ENCODE measurements at regions not wholly inside any gene's neighbourhood (a gene's known extent, or its start where the extent isn't known, plus 50 kb on each side); places are given as distances from the start of the nearest gene placed in this dataset.

DNA sequence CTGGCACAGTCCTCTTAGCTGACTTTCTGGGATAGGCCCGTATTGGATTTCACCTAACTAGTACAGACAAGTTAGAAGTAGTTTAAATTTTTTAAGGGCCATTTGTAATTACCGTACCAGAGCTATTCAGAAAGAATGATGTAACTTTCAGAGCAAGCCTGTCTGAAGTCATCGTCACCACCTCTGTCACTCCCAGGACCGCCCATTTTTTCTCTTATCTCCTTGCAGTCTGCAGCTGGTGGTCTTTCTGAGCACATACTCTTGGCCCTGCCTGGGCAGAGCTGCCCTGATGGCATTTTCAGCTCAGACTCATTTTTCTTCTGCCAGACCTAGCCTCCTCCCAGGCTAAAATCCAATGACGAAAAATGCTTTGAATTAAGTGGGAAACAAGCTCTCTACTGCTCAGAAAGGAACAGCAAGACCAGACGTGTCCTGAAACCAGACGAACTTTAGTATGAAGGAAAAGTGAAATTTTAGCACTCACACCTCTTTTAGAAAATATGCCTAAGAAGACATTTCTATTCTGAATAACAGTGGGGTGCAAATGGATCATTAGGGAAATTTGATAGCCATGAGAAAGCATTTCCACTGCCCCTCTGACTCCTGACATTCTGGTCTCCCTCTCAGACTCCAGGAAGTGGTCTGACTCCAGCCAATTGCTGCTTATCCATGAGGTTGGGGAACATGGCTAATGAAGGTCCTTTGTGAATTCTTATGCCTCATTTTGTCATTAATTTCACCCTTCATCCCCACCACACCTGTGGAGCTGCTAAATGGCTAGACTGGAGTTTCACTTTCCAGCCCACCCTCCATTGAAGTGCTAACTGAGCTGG, 162.4 kb upstream of the GYPA start:
- no peak for DNase-seq (ENCODE audit: low spot score)

DNA sequence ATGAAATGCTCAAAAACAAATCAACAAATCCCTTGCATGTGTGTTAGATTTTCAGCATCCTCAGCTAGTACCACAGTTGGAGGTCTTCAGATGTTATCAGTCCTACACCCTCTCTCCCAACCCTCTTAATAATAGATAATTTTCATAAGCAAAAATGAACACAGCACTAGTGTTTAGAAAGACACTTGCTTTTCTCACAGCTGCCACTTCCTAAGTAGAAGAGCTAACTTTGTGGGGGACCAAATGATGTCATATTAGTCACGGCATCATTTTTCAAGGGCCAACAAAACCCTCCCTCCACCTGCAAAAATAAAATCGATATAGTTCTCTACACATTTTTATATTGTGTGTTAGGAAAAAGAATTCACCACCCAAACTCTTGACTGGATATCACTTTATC, 163.5 kb upstream of the GYPA start:
- DNase-seq (ENCODE audit: low spot score) = no peak

DNA sequence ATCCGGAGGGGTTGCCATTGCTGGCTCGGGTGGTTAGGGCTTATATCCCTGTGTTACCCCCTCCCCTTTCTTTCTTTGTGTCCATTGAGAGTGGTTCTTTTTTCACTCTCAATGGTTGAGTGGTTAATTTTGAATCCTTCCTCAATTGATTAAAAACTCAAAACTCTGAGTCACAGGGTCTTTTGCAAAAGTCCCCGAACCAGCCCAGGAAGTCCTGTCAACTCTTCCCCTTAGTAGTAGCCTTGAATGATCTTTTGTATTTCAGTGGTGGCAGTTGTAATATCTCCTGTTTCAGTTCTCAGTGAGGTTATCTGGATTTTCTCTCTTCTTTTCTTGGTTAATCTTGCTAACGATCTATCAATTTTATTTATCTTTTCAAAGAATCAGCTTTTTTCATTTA, 170.0 kb upstream of the GYPA start:
- DNase-seq (ENCODE audit: low spot score) = no peak

- DNase-seq (ENCODE audit: low spot score) = no peak
Measured at GRCh38 chr4:144313370-144313769, 172.9 kb upstream of the GYPA start.

DNA sequence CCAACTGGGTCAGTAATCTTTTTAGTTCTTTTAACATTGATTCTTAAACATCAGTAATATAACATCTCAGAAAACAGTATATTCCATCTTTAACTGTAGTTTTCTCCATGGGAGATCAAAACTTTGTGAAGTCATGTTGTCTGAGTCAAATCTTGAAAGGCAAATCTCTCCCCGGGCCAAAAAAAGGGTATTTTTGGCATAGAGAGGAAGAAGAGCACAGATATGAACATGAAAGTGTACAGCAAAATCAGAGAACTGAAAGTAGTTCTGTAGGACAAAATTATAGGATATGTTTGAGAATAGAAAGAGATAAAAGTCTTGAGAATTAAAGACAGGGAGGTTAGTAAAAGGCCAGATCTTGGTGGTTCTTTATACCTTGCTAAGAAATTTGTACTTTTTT, 176.4 kb upstream of the GYPA start:
- DNase-seq (ENCODE audit: low spot score) = no peak

DNA sequence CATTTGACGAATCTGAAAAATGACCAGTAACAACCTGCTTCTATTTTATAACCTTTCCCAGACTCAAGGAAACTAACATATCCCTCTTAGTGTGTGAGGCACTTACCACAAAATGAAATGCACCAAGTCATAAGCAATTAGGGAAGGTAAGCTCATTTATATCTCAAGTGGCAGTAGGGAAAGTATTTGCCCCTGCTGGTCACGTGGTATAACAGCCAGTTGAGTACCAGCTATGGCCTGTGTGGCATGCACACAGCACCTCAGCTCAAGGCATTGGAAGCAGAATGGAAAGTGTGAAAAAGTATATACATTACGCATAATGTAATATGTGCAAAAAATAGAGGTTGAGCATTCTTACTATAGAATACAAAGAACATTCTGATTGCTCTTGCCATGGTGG, 178.3 kb upstream of the GYPA start:
- DNase-seq (ENCODE audit: low spot score) = no peak

DNA sequence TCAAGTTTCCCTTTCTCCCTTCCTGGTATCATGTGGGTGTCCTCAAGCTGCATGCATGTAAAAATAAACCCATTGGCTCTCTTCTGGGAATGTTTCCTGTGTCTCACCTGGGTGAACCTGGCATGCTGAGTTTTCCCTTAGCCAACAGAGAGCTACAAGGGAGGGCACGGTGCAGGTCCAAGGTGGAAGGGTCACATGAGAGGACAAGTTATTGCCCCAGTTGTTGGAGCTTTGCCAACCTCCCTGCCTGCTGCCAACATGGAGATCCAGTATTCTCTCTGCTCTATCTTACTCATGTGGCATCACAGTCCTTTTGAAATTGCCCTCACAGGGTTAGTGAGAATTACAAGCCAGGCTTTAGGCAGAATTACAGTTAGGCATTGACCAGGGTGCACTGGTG, 196.1 kb upstream of the GYPA start:
- no peak for DNase-seq (ENCODE audit: low spot score)

DNA sequence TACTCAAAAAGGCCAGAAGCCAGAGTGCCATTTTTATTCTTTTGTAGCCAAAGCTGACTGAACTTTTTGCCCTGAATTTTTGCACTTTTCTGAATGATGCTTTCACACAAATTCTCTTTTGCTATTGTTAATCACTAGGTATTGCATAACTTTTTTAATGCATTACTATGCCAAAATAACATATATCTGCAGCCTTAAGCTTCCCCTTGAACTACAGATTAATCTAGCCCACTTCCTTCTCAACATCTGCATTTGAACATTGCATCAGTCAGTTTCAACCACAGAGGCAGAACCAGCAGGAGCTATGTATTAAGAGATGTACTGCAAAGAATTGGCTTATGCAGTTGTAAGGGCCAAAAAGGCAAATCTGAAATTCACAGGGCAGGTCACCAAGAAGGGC, 197.6 kb upstream of the GYPA start:
- no peak for DNase-seq (ENCODE audit: low spot score)

DNA sequence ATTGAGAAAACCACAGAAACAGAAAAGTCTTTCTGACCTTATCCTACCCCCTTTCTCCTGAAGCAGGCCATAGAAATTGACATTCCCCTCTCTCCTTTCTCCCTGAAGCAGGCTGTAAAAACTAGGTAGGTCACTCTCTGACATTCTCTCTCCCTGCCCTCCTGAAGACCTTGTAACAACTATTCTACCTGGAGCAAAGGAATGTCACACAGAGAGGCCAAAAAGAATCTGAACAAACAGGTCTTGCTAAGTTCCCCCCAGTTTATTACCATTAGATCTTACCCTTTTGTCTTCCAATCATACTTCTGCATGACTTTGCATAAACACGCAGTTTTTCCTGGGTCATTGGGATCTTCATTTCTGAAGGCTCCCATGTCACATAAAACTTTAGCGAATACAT, 198.3 kb upstream of the GYPA start:
- DNase-seq (ENCODE audit: low spot score) = no peak

DNA sequence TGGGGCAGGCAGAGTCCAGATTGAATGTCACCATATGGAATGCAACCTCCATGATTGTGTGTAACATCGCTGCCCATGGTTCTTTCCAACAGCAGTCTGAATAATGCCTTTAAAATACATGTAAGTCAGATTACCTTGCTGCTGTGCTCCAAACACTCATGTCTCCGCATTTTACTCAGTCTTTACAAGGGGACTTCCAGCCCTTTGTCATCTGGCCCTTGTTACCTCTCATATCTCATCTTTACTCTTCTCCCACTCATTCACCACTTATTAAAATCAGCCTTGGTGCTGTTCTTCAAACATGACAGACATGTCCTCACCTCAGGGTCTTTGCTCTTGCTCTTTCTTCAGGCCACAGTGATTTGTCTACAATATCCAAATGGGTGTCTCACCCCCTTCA, 200.4 kb upstream of the GYPA start:
- DNase-seq (ENCODE audit: low spot score) = no peak

GRCh38 chr4:144342949-144343760, 202.6 kb upstream of the GYPA start:
- no peak for DNase-seq (ENCODE audit: low spot score)

- DNase-seq (ENCODE audit: low spot score) = peak; percentile 44
Measured at GRCh38 chr4:144347121-144347520, 206.6 kb upstream of the GYPA start.

DNA sequence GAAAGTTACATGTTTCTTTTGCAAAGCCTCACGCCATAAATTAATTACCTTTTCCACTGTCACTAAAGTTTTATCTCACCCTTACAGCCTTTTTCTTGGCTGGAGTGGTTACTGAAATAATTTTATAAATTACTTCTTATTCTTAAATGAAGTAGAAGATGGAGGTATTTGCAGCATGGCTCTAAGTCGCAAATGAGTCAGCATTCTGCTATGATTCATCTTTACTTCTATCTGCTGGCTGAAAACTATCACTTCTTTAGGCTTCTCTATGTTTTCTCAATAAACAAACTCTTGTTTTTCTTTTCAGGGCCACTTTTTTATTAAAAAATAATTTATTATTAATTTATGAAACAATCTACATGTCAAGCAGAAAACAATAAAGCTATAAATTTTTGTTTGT, 210.2 kb upstream of the GYPA start:
- no peak for DNase-seq (ENCODE audit: low spot score)

- no peak for DNase-seq (ENCODE audit: low spot score)
Measured at GRCh38 chr4:144351306-144351705, 210.8 kb upstream of the GYPA start.

DNA sequence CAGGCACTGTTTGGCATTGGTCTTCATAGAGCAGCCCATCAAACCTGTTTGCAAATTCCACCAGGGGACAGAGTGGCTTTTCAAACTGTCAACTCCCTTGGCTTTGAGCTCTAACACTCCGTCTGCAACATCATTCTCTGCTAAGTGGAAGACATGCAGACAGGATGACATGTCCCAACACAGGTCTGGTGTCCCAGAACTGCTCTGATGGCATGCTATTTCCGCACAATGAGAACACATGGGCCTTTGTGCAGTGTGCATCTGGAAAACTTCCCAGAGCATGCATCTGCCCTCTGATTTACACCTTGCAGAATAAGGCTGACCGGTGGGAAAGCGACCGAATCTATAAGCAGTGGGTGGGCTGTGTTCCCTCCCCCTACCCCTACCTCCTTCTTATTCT, 212.8 kb upstream of the GYPA start:
- DNase-seq (ENCODE audit: low spot score) = peak; percentile 19

- no peak for DNase-seq (ENCODE audit: low spot score)
Measured at GRCh38 chr4:144355811-144356757, 215.6 kb upstream of the GYPA start.

- no peak for DNase-seq (ENCODE audit: low spot score)
Measured at GRCh38 chr4:144356941-144357381, 216.4 kb upstream of the GYPA start.

GRCh38 chr4:144357975-144358374, 217.5 kb upstream of the GYPA start:
- no peak for DNase-seq (ENCODE audit: low spot score)

- DNase-seq (ENCODE audit: low spot score) = no peak
Measured at GRCh38 chr4:144360146-144360793, 219.8 kb upstream of the GYPA start.

DNA sequence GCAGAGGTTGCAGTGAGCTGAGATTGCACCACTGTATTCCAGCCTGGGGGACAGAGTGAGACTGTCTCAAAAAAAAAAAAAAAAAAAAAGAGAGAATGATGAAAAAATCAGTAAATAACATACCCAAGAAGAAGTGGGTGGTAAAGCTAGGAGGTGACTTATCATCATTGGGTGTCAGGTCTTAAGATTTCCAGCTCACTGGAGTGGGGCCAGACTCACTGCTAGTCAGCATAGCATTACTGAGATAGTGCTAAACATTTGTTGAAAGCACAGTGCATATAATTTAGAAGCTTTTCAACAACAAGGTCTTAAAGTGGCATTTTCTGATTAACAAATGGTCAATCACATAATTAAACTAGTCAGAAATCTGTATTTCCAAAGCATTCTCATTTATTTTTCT, 221.8 kb upstream of the GYPA start:
- no peak for DNase-seq (ENCODE audit: low spot score)

DNA sequence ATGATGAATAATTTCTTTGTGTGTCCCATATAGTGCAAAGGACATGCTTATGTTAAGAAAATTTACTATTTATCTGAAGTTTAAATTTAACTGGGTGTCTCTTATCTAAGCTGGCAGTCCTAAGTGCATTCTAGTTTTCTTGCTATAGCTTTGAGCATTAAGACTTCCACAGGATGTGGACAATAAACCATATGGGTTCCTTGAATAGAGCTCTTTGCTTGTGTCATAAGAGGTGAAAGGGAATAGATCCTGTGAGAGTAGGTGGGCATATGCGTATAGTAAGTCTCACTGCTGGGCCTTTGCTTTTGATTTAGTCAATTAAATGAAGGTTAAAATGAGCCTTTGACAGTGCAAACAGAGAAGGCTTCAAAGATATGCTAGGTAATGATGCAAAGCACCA, 223.4 kb upstream of the GYPA start:
- no peak for DNase-seq (ENCODE audit: low spot score)

DNA sequence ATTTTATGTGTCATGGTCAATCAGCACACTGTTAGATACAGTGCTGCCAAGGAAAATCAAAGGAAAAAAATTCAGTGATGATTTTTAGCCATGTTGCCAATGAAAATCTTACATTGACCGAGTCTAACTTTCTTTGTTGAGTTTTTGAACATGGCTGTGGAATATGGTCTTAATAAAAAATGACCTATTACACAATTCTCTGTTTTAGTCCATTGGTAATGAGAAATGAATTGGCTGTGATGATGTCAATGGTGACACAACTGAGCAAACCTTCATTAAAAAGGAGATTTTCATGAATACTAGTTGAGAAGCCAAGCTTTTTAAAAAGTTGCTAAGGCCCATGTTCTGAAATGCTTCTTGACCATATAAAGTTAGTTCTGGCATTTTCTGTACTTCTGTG, 225.9 kb upstream of the GYPA start:
- DNase-seq (ENCODE audit: low spot score) = no peak
